HG03045 (cell line): ENCODE measurements at regions not wholly inside any gene's neighbourhood (a gene's known extent, or its start where the extent isn't known, plus 50 kb on each side); places are given as distances from the start of the nearest gene placed in this dataset.
"Not testable (repeated sequence)": the region's sequence is repeated elsewhere in the genome, so short reads cannot be mapped to it uniquely, and the experiment has no call there.

Experiments
- ATAC-seq: cut with Tn5 transposase; IDR thresholded peaks from one replicate; pipeline ENCODE4 v1.9.1; 2021; ENCODE audit warnings: mild to moderate bottlenecking, moderate library complexity; ENCODE audit not compliant: unreplicated experiment

GRCh38 chr2:175777337-175777736 is 224.7 kb downstream of the LNPK start:
- not testable (repeated sequence) for ATAC-seq

DNA sequence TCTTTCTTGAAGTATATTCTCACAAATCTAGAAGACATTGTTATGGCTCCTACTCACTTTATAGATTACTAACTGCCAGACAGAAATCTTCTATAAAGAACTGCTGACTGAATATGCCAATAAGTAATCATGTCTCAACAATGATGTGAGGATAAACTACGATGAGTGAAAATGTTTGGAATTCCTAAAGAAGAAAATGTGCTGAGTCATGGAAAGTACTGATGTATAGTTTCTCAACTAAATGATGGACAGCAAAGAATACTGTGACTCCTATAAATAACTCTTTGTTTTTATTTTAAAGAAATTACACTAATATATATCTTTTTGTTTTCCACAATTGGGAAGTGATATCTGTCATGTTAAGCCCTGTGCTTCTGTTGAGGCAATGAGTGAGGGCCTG is 232.9 kb downstream of the LNPK start:
- ATAC-seq: no peak

GRCh38 chr2:175766880-175767279 is 235.2 kb downstream of the LNPK start:
- no peak for ATAC-seq

DNA sequence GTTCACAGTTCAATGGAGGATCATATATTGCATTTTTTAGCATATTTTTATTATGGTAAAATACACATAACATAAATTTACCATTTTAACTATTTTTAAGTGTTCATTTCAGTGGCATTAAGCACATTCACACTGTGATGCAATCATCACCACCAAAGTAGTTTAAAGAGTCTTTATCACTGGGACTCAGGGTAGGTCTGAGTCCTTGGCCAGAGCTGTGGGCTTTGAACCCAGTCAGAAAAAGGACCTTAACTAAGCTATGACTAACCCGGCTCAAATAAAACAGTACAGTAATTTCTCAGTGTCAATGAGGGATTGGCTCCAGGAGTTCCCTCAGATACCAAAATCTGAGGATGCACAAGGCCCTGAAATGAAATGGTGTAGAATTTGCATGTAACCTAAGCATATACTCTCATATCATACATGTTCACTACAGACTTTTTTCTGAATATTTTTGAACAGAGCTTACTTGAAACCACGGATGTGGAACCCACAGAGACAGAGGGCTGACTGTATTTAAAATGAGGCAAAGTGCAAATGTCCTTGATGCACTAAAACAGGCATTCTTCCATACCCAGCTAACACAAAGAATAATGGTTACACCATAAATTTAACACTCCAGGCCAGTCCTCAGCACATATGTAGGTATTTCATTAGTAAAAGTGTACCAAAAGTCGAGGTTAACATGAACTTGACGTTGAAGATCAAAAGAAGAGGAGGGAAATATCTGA is 246.2 kb downstream of the LNPK start:
- ATAC-seq: no peak

- ATAC-seq: no peak
Measured at GRCh38 chr2:175755169-175755568, 246.9 kb downstream of the LNPK start.

- no peak for ATAC-seq
Measured at GRCh38 chr2:175750195-175750594, 251.9 kb downstream of the LNPK start.

DNA sequence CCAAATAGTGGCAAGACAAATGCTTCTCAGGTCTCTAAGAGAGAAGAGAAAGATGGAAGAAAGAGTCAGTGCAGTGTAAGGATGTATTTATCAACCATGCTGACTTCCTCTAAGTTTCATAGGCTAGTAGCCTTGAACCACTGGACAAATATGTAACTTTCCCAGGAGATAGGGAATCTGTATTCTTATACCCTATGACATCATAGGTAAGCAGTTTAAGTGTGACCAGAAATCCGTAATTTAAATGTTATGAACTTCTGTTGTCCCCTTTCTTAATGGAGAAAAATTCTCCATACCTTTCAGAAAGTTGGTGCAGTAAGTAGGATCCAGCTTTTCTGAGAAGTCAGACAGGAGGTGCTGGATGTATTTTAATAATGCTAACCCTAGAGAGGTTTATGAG is 256.2 kb downstream of the LNPK start:
- no peak for ATAC-seq

GRCh38 chr2:175744000-175744399 is 258.1 kb downstream of the LNPK start:
- ATAC-seq: no peak

- ATAC-seq: no peak
Measured at GRCh38 chr2:175743011-175743410, 259.1 kb downstream of the LNPK start.

DNA sequence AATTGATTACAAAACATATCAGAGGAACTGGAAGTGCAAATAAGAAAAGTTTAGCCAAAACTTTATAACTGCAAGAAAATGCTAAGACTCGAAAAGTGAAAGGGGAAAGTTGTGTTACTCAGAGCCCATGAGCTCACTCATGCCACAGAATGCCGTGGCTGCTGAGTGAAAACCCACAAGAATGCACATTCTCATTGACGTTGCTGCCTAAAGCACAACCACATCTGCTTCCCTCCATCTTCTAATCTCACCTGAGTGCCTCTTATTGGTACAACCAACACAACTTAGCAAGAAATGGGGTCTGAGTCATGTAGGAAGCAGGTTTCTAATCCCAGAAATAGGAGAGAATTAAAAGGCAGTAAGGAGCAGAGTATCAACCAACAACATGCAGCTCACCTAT is 259.7 kb downstream of the LNPK start:
- no peak for ATAC-seq

DNA sequence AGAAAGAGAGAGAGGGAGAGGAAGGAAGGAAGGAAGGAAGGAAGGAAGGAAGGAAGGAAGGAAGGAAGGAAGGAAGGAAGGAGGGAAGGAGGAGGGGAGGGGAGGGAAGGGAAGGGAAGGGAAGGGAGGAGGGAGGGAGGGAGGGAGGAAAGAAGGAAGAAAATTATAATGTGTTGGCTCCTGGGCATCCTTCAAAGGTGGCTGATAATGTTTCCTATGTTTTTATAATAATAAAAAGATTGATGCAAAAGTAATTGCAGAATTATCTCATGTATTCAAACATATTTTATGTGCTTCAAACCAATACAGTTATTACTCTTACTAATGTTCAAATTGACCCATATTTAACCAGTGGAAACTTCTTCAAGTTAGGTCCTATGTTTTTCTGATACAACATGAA is 260.9 kb downstream of the LNPK start:
- ATAC-seq: no peak

DNA sequence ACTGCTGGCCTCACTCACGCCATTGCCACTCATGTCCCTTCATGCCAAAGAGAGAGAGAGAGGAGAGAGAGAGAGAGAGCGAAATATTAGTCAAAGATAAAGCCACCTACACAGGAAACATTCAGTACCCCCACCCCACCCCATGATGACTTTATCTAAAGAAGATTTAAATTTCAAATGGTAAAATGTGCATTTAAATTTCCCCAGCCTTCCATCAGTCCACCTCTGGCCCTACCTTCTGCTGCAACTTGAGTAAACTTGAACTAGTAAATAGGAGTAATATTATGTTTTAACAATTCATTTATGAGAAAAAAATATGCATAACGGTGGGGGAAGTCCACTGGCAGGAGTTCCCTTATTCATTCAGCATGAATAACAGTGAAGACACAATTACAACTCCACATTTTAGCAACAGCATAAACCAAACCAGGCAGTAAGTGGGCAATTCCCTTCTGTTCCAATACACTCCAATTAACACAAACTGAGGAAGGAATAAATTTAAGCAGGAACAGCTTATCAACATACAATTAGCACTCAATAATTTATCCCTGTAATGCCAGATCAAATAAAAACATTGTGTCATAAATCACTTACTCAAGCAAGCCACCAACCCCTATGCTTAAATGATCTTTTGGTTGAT is 264.2 kb downstream of the LNPK start:
- ATAC-seq: no peak

- ATAC-seq: no peak
Measured at GRCh38 chr2:175734686-175735085, 267.4 kb downstream of the LNPK start.

- ATAC-seq: no peak
Measured at GRCh38 chr2:175732531-175732930, 269.5 kb downstream of the LNPK start.

DNA sequence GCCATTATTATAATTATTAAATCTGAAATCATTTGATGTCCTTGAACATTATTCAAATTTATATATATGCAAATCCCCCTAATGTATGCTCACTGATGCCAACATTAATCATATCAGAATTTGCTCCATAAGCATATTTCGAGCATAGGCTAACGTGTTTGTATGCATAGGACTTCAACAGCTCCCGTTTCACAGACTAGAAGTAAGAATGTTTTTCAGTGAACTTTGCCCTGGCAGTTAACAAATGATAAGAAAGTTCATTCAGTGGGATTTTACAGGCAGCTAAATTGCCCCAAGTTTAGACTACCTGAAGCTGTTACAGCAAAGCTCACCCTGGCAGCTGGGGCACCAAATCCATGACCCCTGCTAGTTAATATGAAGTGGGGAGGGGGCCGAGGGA is 272.0 kb downstream of the LNPK start:
- no peak for ATAC-seq

GRCh38 chr2:175729049-175729706 is 272.9 kb downstream of the LNPK start:
- no peak for ATAC-seq

GRCh38 chr2:175728032-175728431 is 274.0 kb downstream of the LNPK start:
- no peak for ATAC-seq

GRCh38 chr2:175726223-175726622 is 275.8 kb downstream of the LNPK start:
- ATAC-seq: no peak

- ATAC-seq: no peak
Measured at GRCh38 chr2:175709248-175709647, 292.8 kb downstream of the LNPK start.

DNA sequence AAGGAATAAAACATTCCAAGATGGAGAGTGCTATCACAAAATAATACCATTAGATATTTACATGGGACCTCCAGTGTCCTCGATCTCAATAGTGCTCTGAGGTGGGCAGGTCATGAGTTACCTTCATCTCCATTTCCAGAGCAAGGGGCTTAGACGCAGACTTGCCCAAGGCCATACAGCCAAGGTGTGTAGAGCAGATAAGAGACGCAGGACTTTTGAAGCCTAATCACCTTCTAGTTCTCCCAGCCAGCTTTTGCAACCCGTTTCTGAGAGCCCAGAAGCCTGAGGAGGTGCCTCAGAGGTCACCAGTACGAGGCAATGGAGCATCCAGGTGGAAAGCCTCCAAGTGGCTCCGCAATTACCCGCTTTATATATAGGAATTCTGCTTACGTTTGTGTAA is 294.7 kb downstream of the LNPK start:
- ATAC-seq: no peak

DNA sequence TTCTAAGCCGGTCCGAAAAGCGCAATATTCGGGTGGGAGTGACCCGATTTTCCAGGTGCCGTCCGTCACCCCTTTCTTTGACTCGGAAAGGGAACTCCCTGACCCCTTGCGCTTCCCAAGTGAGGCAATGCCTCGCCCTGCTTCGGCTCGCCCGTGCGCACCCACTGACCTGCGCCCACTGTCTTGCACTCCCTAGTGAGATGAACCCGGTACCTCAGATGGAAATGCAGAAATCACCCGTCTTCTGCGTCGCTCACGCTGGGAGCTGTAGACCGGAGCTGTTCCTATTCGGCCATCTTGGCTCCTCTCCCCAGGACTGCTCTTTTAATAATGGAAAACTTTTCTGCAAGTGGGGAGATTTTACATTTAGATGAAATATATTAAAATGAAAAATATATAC is 297.5 kb downstream of the LNPK start:
- not testable (repeated sequence) for ATAC-seq

- ATAC-seq: no peak
Measured at GRCh38 chr2:175698061-175698460, 304.0 kb downstream of the LNPK start.
